Body of pancreas (tissue), 4 donors: ENCODE measurements at regions not wholly inside any gene's neighbourhood (a gene's known extent, or its start where the extent isn't known, plus 50 kb on each side); places are given as distances from the start of the nearest gene placed in this dataset.
"Not testable (repeated sequence)": the region's sequence is repeated elsewhere in the genome, so short reads cannot be mapped to it uniquely, and the experiment has no call there.

Experiments
- CTCF ChIP-seq, 7 experiments: fragments of 450-650 bp in 4 of 7; fragments of 200-600 bp in 3 of 7; sonication (generic) in 3 of 7; IDR thresholded peaks; one replicate each; pipeline ENCODE4 v1.5.1; 2016 to 2019; ENCODE audit warnings: antibody characterized with exemption in 7 of 7
- POLR2A ChIP-seq, 3 donors: fragments of 450-650 bp; IDR thresholded peaks; one replicate each; pipeline ENCODE4 v1.6.1; 2016; ENCODE audit warnings: antibody characterized with exemption in 3 of 3, mild to moderate bottlenecking in 2 of 3

GRCh38 chr21:16464211-16464889 lies 734.6 kb downstream of the USP25 start:
- not testable (repeated sequence) for TF ChIP-seq CTCF, POLR2A (IDR thresholded peaks at IDR 0.05)
